ENCODE measurements at regions not wholly inside any gene's neighbourhood (a gene's known extent, or its start where the extent isn't known, plus 50 kb on each side); places are given as distances from the start of the nearest gene placed in this dataset.

- TF ChIP-seq ZFX (IDR thresholded peaks at IDR 0.05) (no peak), CTCF (conservative IDR thresholded peaks at IDR 0.05) (no peak)
- H3K27ac ChIP-seq: no peak overlapping the region
Measured at GRCh38 chr14:55884819-55885218, 233.4 kb upstream of the PELI2 start.

- peak overlapping the region; percentile 81 for H3K27ac ChIP-seq
- TF ChIP-seq CTCF (conservative IDR thresholded peaks at IDR 0.05): no peak
- TF ChIP-seq ZFX (IDR thresholded peaks at IDR 0.05): no peak
Measured at GRCh38 chr14:55889124-55889523, 229.1 kb upstream of the PELI2 start.

GRCh38 chr14:55891692-55892091 lies 226.5 kb upstream of the PELI2 start:
- H3K27ac ChIP-seq: no peak overlapping the region
- TF ChIP-seq ZFX (IDR thresholded peaks at IDR 0.05): no peak
- no peak for TF ChIP-seq CTCF (conservative IDR thresholded peaks at IDR 0.05)

GRCh38 chr14:55892906-55893305 lies 225.3 kb upstream of the PELI2 start:
- no peak overlapping the region for H3K27ac ChIP-seq
- TF ChIP-seq CTCF (conservative IDR thresholded peaks at IDR 0.05): no peak

- no peak overlapping the region for H3K27ac ChIP-seq
- TF ChIP-seq CTCF (conservative IDR thresholded peaks at IDR 0.05) (no peak), ZFX (IDR thresholded peaks at IDR 0.05) (no peak)
Measured at GRCh38 chr14:55893705-55894104, 224.5 kb upstream of the PELI2 start.

- no peak for TF ChIP-seq ZFX (IDR thresholded peaks at IDR 0.05)
- TF ChIP-seq CTCF (conservative IDR thresholded peaks at IDR 0.05): no peak
- no peak overlapping the region for H3K27ac ChIP-seq
Measured at GRCh38 chr14:55897031-55897430, 221.2 kb upstream of the PELI2 start.

GRCh38 chr14:55898938-55899337 lies 219.3 kb upstream of the PELI2 start:
- TF ChIP-seq ZFX (IDR thresholded peaks at IDR 0.05) (no peak), CTCF (conservative IDR thresholded peaks at IDR 0.05) (no peak)
- no peak overlapping the region for H3K27ac ChIP-seq
